H1 (cell line): ENCODE measurements at regions not wholly inside any gene's neighbourhood (a gene's known extent, or its start where the extent isn't known, plus 50 kb on each side); places are given as distances from the start of the nearest gene placed in this dataset.

Experiments used
- BCL11A ChIP-seq, 2 experiments: IDR thresholded peaks; one replicate each; pipeline ENCODE4 v1.6.1; 2011; ENCODE audit warnings: low read depth in 2 of 2, low read length in 2 of 2, mild to moderate bottlenecking in 2 of 2
- CHD2 ChIP-seq: IDR thresholded peaks from 2 replicates; pipeline ENCODE4 v1.6.1; 2012; ENCODE audit warnings: low read length, improper control_type of control experiment
- CTBP2 ChIP-seq: IDR thresholded peaks from 2 replicates; pipeline ENCODE4 v1.7.0; 2011; ENCODE audit warnings: borderline replicate concordance, mild to moderate bottlenecking, moderate library complexity, mixed read lengths, low read length; ENCODE audit not compliant: insufficient read depth, insufficient read length
- KDM1A ChIP-seq: fragments of 200-600, 300-600 bp; sonication (generic); IDR thresholded peaks from 2 replicates; pipeline ENCODE4 v1.7.1; 2016; ENCODE audit warnings: mild to moderate bottlenecking, low read length, borderline replicate concordance
- KDM5A ChIP-seq: fragments of 200-600 bp; IDR thresholded peaks from 2 replicates; pipeline ENCODE4 v1.7.1; 2012; ENCODE audit warnings: mild to moderate bottlenecking, low read length, inconsistent platforms, mixed read lengths
- POLR2AphosphoS5 ChIP-seq: IDR thresholded peaks from 2 replicates; pipeline ENCODE4 v1.6.1; 2011; ENCODE audit warnings: low read depth, low read length
- RNF2 ChIP-seq: fragments of 200-900, 300-1000 bp; sonication (generic); IDR thresholded peaks from 2 replicates; pipeline ENCODE4 v1.7.1; 2016; ENCODE audit warnings: borderline replicate concordance, low read depth, mild to moderate bottlenecking, antibody characterized with exemption, low read length; ENCODE audit not compliant: poor library complexity, severe bottlenecking; ENCODE audit errors: missing control alignments
- ZNF274 ChIP-seq: IDR thresholded peaks from 2 replicates; pipeline ENCODE4 v1.7.0; 2012; ENCODE audit warnings: low read length, borderline replicate concordance; ENCODE audit errors: extremely low read depth

DNA sequence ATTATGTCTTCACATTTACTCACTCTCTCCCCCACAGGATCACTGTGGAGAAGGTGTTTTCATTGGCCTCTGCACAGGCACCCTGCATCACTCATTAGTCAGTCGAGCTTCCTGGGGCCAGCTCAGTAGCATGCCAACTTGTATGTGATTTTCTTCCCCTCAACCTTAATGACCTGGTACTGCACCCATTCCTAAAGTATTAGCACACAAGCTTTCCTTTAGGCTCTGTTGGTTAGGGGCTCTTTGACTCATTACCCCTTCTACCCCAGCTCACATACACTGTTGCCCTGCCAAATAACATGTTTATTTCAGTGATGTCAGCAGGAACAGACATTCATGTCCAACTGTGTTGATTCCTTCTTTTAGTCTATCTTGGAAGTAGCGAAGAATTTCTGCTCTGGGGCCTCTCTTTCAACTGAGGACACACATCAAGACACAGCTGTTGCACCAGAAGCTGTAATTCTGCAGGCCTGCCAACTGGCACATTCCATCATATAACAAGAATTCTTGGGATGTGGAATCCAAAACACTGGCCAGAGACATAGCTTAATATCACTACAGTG is 603.5 kb upstream of the ADAMTS5 start (continued):
- no peak for TF ChIP-seq CHD2
- no peak for TF ChIP-seq CTBP2
- no peak for TF ChIP-seq KDM5A
- TF ChIP-seq KDM1A, result no peak
- TF ChIP-seq BCL11A (IDR thresholded peaks at IDR 0.05; ENCODE audit: low read depth in 2 of 2, low read length in 2 of 2), result no peak
- TF ChIP-seq RNF2, result no peak
- TF ChIP-seq POLR2AphosphoS5, result no peak
- no peak for TF ChIP-seq ZNF274
